Activated CD4-positive, alpha-beta T cell treated with anti-CD3 and anti-CD28 coated beads, Interleukin-2, amount 10 ng/mL, durations not matched to agents 7 days and 5 days (primary cell): ENCODE measurements at regions not wholly inside any gene's neighbourhood (a gene's known extent, or its start where the extent isn't known, plus 50 kb on each side); places are given as distances from the start of the nearest gene placed in this dataset.
"Not testable (repeated sequence)": the region's sequence is repeated elsewhere in the genome, so short reads cannot be mapped to it uniquely, and the experiment has no call there.

Source experiments
- CTCF ChIA-PET: fragments of 350-600 bp; sonication (Branson Sonifier 250); formaldehyde crosslinking; loops from one replicate; lab custom pipeline; 2021; ENCODE audit warnings: antibody characterized with exemption; lab: Charles Lee
- POLR2A ChIA-PET: fragments of 350-600 bp; sonication (Branson Sonifier 250); formaldehyde crosslinking; loops from one replicate; lab custom pipeline; 2021; ENCODE audit warnings: antibody characterized with exemption; lab: Charles Lee
- DNase-seq: peaks from one replicate; pipeline ENCODE4 v3.0.0-alpha.2; 2020
- H3K27ac Mint-ChIP-seq: one replicate; pipeline ENCODE4 v1.8.0; 2021; ENCODE audit warnings: mild to moderate bottlenecking, moderate library complexity, mixed read lengths
- H3K27me3 Mint-ChIP-seq: one replicate; pipeline ENCODE4 v1.8.0; 2021; ENCODE audit warnings: mixed read lengths
- H3K36me3 Mint-ChIP-seq: one replicate; pipeline ENCODE4 v1.8.0; 2021; ENCODE audit warnings: low read depth, mixed read lengths
- H3K4me1 Mint-ChIP-seq: one replicate; pipeline ENCODE4 v1.8.0; 2021; ENCODE audit warnings: mixed read lengths
- H3K4me3 Mint-ChIP-seq: one replicate; pipeline ENCODE4 v1.8.0; 2021; ENCODE audit warnings: mild to moderate bottlenecking, moderate library complexity, mixed read lengths
- H3K9me3 Mint-ChIP-seq: one replicate; pipeline ENCODE4 v1.8.0; 2021; ENCODE audit warnings: mixed read lengths

DNA sequence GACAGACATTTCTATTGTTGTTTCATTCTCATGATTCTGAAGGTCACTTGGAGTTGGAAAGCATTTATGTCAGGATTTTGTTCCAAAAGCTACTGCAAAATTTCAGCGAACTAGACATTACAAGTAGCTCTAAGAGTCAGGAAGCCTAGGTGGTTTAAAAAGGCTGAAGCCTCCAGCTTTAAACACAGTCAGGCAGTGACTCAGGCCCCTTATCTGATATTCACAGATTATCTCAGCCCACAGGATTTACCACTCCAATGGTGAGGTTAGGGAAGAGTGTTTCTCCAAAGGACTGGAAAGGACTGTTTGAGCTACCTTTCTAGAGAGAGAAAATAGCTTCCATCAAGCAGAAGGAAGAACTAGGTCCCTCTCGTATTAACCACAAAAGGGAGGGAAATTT, 624.4 kb upstream of the C16orf82 start:
- Mint-ChIP-seq H3K9me3 (peaks cover 6% of the 10 kb centered on the region), H3K4me3 (no peak overlapping the region), H3K4me1 (no peaks in the 10 kb centered on the region), H3K27me3 (peaks cover 3% of the 10 kb centered on the region), H3K27ac (no peak overlapping the region), H3K36me3 (no peaks in the 10 kb centered on the region)
- CTCF ChIA-PET, result interaction anchor here (1.6 kb wide), 1 partner anchor 203 kb away, joined by 5 read pairs; no protein-coding TSS in a partner anchor
- POLR2A ChIA-PET, result no interaction called here
- no peak for DNase-seq

DNA sequence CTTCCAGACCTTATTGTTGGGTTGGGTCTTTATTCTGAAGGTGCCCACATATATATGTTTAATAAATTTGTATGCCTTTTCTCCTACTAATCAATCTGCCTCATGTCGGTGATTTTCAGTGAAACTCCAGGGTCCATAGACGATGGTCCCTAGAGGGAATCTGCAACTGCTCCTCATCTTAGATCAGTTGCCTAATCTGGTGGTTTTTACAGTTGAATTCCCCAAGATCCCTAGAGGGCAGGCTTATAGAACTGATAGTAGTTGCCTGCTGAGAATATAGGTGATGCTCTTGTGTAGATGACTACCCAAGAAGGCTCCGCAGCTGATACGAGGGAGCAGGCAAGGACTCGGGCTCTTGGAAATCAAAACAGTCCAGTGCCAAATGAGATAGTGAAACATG, 619.2 kb upstream of the C16orf82 start:
- no peak for DNase-seq
- ChIA-PET CTCF (interaction anchor here (0.6 to 1.6 kb wide), 3 partner anchors 14 to 198 kb away, joined by 4 to 5 read pairs (median 4); no protein-coding TSS in a partner anchor), POLR2A (no interaction called here)
- H3K27me3 Mint-ChIP-seq, result peaks cover 5% of the 10 kb centered on the region
- H3K9me3 Mint-ChIP-seq, result no peaks in the 10 kb centered on the region
- H3K27ac Mint-ChIP-seq, result no peak overlapping the region
- H3K4me3 Mint-ChIP-seq, result no peak overlapping the region
- H3K36me3 Mint-ChIP-seq, result no peaks in the 10 kb centered on the region
- no peaks in the 10 kb centered on the region for H3K4me1 Mint-ChIP-seq

DNA sequence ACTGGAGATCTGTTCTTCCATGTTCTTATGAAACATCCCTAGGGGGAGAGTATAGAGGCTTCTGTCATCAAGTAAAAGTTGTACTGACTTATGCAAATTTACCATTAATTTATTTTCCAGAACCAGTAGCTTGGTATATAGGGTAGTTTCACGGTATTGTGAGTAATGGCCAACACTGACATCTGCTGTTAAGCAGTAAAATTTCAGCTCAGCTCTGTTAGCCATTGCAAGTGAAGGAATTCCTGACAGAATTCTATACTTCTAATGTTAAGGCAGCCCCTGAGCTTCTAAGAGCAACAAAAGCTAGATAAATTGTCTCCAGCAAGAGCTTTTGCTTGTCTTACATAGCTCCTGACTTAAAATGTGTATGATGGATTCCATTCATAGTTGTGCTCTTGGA, 613.5 kb upstream of the C16orf82 start:
- Mint-ChIP-seq H3K27ac (no peak overlapping the region), H3K9me3 (peaks cover 3% of the 10 kb centered on the region), H3K36me3 (no peaks in the 10 kb centered on the region), H3K4me3 (no peak overlapping the region), H3K4me1 (no peaks in the 10 kb centered on the region), H3K27me3 (no peaks in the 10 kb centered on the region)
- ChIA-PET POLR2A (no interaction called here), CTCF (interaction anchor here (1.4 kb wide), 1 partner anchor 11 kb away, joined by 3 read pairs; no protein-coding TSS in a partner anchor)
- no peak for DNase-seq

GRCh38 chr16:26454102-26454501, 612.6 kb upstream of the C16orf82 start:
- no peaks in the 10 kb centered on the region for H3K4me1 Mint-ChIP-seq
- no peak overlapping the region for H3K4me3 Mint-ChIP-seq
- no peaks in the 10 kb centered on the region for H3K27me3 Mint-ChIP-seq
- ChIA-PET CTCF (interaction anchor here (0.6 to 1.4 kb wide), 2 partner anchors 10 to 1924 kb away, joined by 3 read pairs; no protein-coding TSS in a partner anchor), POLR2A (no interaction called here)
- H3K27ac Mint-ChIP-seq, result no peak overlapping the region
- peaks cover 3% of the 10 kb centered on the region for H3K9me3 Mint-ChIP-seq
- H3K36me3 Mint-ChIP-seq, result no peaks in the 10 kb centered on the region
- no peak for DNase-seq

- Mint-ChIP-seq H3K9me3 (peaks cover 3% of the 10 kb centered on the region), H3K36me3 (no peaks in the 10 kb centered on the region), H3K27me3 (peaks cover 2% of the 10 kb centered on the region), H3K4me3 (no peak overlapping the region), H3K27ac (no peak overlapping the region), H3K4me1 (no peaks in the 10 kb centered on the region)
- POLR2A ChIA-PET, result no interaction called here
- DNase-seq, result no peak
- CTCF ChIA-PET, result no interaction called here
Observed at GRCh38 chr16:26456074-26456473, 610.7 kb upstream of the C16orf82 start.

GRCh38 chr16:26457095-26457494, 609.6 kb upstream of the C16orf82 start:
- ChIA-PET CTCF (no interaction called here), POLR2A (no interaction called here)
- Mint-ChIP-seq H3K27ac (no peak overlapping the region), H3K9me3 (peaks cover 3% of the 10 kb centered on the region), H3K36me3 (no peaks in the 10 kb centered on the region), H3K27me3 (peaks cover 2% of the 10 kb centered on the region), H3K4me1 (no peaks in the 10 kb centered on the region), H3K4me3 (no peak overlapping the region)
- no peak for DNase-seq

DNA sequence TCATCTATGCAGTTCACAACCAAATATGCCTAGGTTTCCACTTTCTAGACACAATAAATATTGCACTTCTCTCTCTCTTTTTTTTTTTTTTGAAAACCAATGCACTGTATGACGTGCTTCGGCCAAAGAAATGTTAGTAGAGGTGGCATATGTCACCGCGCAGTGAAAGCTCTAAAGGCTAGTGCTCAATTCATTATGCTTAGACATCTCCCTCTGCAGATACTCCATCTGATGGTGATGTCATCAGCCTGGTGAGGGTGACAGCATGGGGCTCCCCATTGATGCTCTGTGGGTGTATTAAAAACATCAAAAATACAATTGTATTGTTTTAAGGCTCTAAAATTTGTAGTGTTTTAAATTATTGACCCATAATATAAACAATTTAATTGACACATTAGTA, 608.8 kb upstream of the C16orf82 start:
- Mint-ChIP-seq H3K4me3 (no peak overlapping the region), H3K9me3 (peaks cover 3% of the 10 kb centered on the region), H3K27me3 (peaks cover 2% of the 10 kb centered on the region), H3K4me1 (no peaks in the 10 kb centered on the region), H3K27ac (no peak overlapping the region), H3K36me3 (no peaks in the 10 kb centered on the region)
- ChIA-PET POLR2A (no interaction called here), CTCF (no interaction called here)
- DNase-seq, result no peak

DNA sequence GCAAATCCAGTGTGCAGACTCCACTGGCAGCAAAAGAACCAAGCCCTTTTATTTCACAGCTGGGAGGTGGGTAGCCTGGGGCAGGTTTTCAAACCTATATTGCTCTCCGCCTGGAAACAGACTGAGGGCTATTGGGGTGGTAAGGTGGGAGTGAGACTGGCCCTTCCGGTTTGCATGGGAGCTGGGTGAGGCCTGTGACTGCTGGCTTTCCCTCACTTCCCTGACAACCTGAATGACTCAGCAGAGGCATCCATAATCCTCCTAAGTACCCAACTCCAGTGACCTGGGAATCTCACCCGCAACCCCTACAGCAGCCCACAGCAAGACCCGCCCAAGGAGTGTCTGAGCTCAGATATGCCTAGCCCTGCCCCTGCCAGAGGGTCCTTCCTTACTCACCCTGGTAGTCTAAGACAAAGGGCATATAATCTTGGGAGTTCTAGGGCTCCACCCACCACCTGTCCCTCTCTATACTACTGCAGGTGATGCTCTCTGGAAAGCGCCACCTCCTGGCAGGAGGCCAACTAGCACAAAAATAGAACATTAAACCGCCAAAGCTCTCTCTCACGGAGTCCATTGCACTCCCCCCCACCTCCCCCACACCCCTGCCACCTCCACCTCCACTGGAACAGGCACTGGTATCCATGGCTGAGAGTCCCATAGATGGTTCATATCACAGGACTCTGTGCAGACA, 602.0 kb upstream of the C16orf82 start:
- peaks cover 13% of the 10 kb centered on the region for H3K9me3 Mint-ChIP-seq
- ChIA-PET POLR2A (no interaction called here), CTCF (interaction anchor here (0.6 to 0.7 kb wide), 2 partner anchors 11 to 1481 kb away, joined by 3 to 5 read pairs; no protein-coding TSS in a partner anchor)
- DNase-seq, result no peak
- H3K27me3 Mint-ChIP-seq, result peaks cover 23% of the 10 kb centered on the region
- no peak overlapping the region for H3K27ac Mint-ChIP-seq
- H3K4me1 Mint-ChIP-seq, result peaks cover 4% of the 10 kb centered on the region
- no peak overlapping the region for H3K4me3 Mint-ChIP-seq
- no peaks in the 10 kb centered on the region for H3K36me3 Mint-ChIP-seq

GRCh38 chr16:26474405-26474804, 592.3 kb upstream of the C16orf82 start:
- H3K36me3 Mint-ChIP-seq, H3K27ac Mint-ChIP-seq, H3K4me3 Mint-ChIP-seq, DNase-seq, POLR2A ChIA-PET, H3K4me1 Mint-ChIP-seq, CTCF ChIA-PET: not testable (repeated sequence)
- Mint-ChIP-seq H3K9me3 (peaks cover 15% of the 10 kb centered on the region), H3K27me3 (peaks cover 33% of the 10 kb centered on the region)

DNA sequence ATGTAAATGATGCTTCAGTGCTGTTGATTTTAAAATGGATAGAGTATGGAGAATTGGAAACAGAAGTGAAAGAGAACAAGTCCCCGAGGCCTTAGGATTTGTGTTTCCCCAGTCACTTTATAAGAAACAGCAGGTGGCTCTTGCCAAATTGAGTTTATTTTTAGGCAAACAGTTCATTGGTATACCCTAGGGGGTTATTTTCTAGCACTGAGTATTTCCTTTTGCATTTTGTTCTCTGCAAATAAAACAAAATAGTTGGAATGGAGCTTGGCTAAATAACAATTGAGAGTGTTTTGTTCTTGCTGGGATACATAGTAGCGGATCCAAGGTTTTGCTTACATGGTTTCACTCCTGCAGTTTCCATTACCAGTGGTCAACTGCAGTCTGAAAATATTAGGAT, 591.1 kb upstream of the C16orf82 start:
- no peak overlapping the region for H3K27ac Mint-ChIP-seq
- H3K27me3 Mint-ChIP-seq, result peaks cover 35% of the 10 kb centered on the region
- CTCF ChIA-PET, result no interaction called here
- POLR2A ChIA-PET, result no interaction called here
- peaks cover 15% of the 10 kb centered on the region for H3K9me3 Mint-ChIP-seq
- H3K36me3 Mint-ChIP-seq, result no peaks in the 10 kb centered on the region
- DNase-seq, result no peak
- no peak overlapping the region for H3K4me3 Mint-ChIP-seq
- H3K4me1 Mint-ChIP-seq, result no peaks in the 10 kb centered on the region

DNA sequence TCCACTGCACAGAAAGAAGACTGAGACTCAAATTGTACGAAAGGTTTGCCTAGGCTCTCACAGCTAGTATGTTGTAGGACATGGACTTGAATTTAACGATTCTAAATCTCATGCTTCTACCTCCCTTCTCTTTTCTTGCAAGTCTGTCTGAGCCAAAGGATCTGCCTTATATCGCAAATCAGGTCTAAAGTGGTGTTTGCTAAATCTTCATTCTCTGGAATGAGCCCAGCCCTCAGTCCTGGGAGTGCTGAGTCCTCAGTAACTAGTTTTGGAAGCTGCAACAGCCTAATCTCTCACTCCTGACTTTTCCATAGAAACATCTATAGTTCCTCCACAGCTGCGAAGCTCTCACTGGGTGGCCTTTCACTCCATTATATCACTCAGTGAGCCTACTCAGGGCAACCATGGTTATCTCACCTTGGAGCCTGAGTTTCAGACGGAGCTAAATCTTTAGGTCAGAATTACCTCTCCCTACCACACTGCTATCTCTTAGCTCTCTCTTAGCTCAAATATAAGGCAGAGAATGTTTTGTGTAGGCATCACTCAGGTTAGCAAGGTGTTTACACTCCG, 575.5 kb upstream of the C16orf82 start:
- CTCF ChIA-PET, result no interaction called here

GRCh38 chr16:26491962-26492361, 574.8 kb upstream of the C16orf82 start:
- no peaks in the 10 kb centered on the region for H3K36me3 Mint-ChIP-seq
- H3K9me3 Mint-ChIP-seq, result no peaks in the 10 kb centered on the region
- no peak for DNase-seq
- ChIA-PET CTCF (no interaction called here), POLR2A (no interaction called here)
- no peak overlapping the region for H3K4me3 Mint-ChIP-seq
- peaks cover 18% of the 10 kb centered on the region for H3K27me3 Mint-ChIP-seq
- H3K27ac Mint-ChIP-seq, result no peak overlapping the region
- no peaks in the 10 kb centered on the region for H3K4me1 Mint-ChIP-seq

More for the DNA sequence above, 575.5 kb upstream of the C16orf82 start:
- Mint-ChIP-seq H3K27ac (no peak overlapping the region), H3K4me3 (no peak overlapping the region), H3K9me3 (no peaks in the 10 kb centered on the region), H3K27me3 (peaks cover 16% of the 10 kb centered on the region), H3K4me1 (no peaks in the 10 kb centered on the region), H3K36me3 (no peaks in the 10 kb centered on the region)
- DNase-seq, result no peak
- POLR2A ChIA-PET, result no interaction called here

DNA sequence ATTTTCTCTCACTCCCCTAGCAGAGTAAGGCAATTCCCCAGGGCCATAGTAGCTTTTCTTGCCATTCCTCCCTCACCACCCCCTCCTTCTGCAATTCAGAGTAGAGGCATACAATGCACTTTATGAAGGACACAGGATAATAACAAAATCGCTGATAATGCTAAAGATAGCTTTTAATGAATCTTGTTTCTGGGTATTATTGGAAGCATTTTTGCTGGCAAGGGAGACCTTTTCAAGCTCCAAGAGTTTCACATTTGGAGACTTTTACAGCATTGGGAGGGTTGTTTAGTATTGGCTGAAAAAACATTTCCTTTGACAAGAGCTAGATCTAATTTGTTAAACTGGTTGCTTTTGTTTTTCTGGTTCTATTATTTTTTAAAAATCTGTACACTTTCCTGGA, 573.0 kb upstream of the C16orf82 start:
- no peak for DNase-seq
- Mint-ChIP-seq H3K27ac (no peak overlapping the region), H3K4me1 (no peaks in the 10 kb centered on the region), H3K36me3 (no peaks in the 10 kb centered on the region), H3K9me3 (no peaks in the 10 kb centered on the region), H3K4me3 (no peak overlapping the region), H3K27me3 (peaks cover 16% of the 10 kb centered on the region)
- ChIA-PET POLR2A (no interaction called here), CTCF (interaction anchor here (0.6 kb wide), 1 partner anchor 66 kb away, joined by 6 read pairs; no protein-coding TSS in a partner anchor)
